Panc1 (cell line): ENCODE measurements at regions not wholly inside any gene's neighbourhood (a gene's known extent, or its start where the extent isn't known, plus 50 kb on each side); places are given as distances from the start of the nearest gene placed in this dataset.

Experiments
- CTCF ChIP-seq: fragments of 450-650 bp; IDR thresholded peaks from 2 replicates; pipeline ENCODE4 v1.5.1; 2017; ENCODE audit warnings: mild to moderate bottlenecking
- POLR2AphosphoS5 ChIP-seq: IDR thresholded peaks from 2 replicates; pipeline ENCODE4 v1.6.1; 2012; ENCODE audit warnings: mild to moderate bottlenecking, low read depth, low read length, moderate library complexity
- SIN3A ChIP-seq: IDR thresholded peaks from 2 replicates; pipeline ENCODE4 v1.6.1; 2012; ENCODE audit warnings: low read depth, mild to moderate bottlenecking, low read length, moderate library complexity, borderline replicate concordance; ENCODE audit not compliant: insufficient read depth
- TCF7L2 ChIP-seq: IDR thresholded peaks from 2 replicates; pipeline ENCODE4 v1.6.1; 2011; ENCODE audit warnings: mild to moderate bottlenecking, low read depth, low read length, inconsistent platforms
- TF ChIP-seq, protein P1 (sequence below), 2 experiments: IDR thresholded peaks; 2 replicates each; pipeline ENCODE4 v1.6.1; 2011 to 2012; ENCODE audit warnings: low read depth in 2 of 2, control low read depth in 1 of 2, low read length in 1 of 2, mild to moderate bottlenecking in 1 of 2, moderate library complexity in 1 of 2; ENCODE audit not compliant: insufficient read depth in 1 of 2

GRCh38 chr3:18121020-18121419 is 304.1 kb downstream of the SATB1 start:
- no peak for TF ChIP-seq CTCF
- TF ChIP-seq POLR2AphosphoS5: no peak
- TF ChIP-seq, protein P1, sequence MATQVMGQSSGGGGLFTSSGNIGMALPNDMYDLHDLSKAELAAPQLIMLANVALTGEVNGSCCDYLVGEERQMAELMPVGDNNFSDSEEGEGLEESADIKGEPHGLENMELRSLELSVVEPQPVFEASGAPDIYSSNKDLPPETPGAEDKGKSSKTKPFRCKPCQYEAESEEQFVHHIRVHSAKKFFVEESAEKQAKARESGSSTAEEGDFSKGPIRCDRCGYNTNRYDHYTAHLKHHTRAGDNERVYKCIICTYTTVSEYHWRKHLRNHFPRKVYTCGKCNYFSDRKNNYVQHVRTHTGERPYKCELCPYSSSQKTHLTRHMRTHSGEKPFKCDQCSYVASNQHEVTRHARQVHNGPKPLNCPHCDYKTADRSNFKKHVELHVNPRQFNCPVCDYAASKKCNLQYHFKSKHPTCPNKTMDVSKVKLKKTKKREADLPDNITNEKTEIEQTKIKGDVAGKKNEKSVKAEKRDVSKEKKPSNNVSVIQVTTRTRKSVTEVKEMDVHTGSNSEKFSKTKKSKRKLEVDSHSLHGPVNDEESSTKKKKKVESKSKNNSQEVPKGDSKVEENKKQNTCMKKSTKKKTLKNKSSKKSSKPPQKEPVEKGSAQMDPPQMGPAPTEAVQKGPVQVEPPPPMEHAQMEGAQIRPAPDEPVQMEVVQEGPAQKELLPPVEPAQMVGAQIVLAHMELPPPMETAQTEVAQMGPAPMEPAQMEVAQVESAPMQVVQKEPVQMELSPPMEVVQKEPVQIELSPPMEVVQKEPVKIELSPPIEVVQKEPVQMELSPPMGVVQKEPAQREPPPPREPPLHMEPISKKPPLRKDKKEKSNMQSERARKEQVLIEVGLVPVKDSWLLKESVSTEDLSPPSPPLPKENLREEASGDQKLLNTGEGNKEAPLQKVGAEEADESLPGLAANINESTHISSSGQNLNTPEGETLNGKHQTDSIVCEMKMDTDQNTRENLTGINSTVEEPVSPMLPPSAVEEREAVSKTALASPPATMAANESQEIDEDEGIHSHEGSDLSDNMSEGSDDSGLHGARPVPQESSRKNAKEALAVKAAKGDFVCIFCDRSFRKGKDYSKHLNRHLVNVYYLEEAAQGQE (IDR thresholded peaks at IDR 0.05; ENCODE audit: insufficient read depth in 1 of 2, low read depth in 2 of 2, low read length in 1 of 2): no peak
- TF ChIP-seq TCF7L2: no peak
- TF ChIP-seq SIN3A: no peak
